Activated naive CD4-positive, alpha-beta T cell treated with anti-CD3 and anti-CD28 coated beads, Interleukin-2, amount 50 U/mL, for 24 hours (primary cell): ENCODE measurements at regions not wholly inside any gene's neighbourhood (a gene's known extent, or its start where the extent isn't known, plus 50 kb on each side); places are given as distances from the start of the nearest gene placed in this dataset.

ENCODE experiments used
- H3K27ac Mint-ChIP-seq: one replicate; pipeline ENCODE4 v1.8.0; 2021; ENCODE audit warnings: mild to moderate bottlenecking, mixed read lengths
- H3K27me3 Mint-ChIP-seq: one replicate; pipeline ENCODE4 v1.8.0; 2021; ENCODE audit warnings: mixed read lengths
- H3K36me3 Mint-ChIP-seq: one replicate; pipeline ENCODE4 v1.8.0; 2021; ENCODE audit warnings: mixed read lengths
- H3K4me1 Mint-ChIP-seq: one replicate; pipeline ENCODE4 v1.8.0; 2021; ENCODE audit warnings: mixed read lengths
- H3K4me3 Mint-ChIP-seq: one replicate; pipeline ENCODE4 v1.8.0; 2021; ENCODE audit warnings: mild to moderate bottlenecking, mixed read lengths
- H3K9me3 Mint-ChIP-seq: one replicate; pipeline ENCODE4 v1.8.0; 2021; ENCODE audit warnings: mixed read lengths

DNA sequence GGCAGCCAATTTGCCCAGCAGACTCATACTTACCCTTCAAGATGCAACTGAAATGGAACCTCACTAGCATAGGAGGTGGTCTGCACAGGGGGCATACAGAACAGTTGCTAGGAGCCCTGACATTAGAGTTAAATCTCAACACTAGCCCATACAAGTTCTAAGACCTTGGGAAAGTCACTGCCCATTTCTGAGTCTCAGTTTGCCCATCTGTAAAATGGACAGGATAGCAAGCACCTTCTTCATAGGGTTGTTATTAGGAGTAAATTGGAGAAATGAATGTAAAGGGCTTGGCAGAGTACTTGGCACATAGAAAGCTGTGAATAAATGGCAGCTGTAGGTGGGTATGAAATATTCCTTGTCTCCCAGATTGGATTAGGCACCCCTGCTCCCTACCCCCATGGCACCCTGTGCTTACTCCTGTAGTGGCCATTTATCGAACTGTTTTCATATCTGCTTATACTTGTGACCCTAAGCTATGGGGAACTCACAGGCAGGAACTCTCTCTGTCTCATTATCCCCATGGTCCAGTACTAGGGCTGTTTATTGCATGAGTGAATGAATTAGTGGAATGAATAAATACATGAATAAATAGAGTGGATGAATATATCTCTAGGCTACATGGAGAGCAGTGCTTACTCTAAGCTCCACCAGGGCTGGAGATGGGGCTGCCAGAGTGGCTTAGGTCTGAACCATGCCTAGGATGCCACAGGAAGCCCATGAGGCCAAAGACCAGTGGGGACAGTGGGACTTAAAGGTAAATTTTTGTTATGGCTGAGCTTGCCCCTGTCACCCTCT lies 152.6 kb downstream of the PLPP3 start:
- Mint-ChIP-seq H3K9me3 (peaks cover 5% of the 10 kb centered on the region), H3K27me3 (peaks cover 4% of the 10 kb centered on the region), H3K4me1 (no peaks in the 10 kb centered on the region), H3K27ac (no peak overlapping the region), H3K36me3 (no peaks in the 10 kb centered on the region), H3K4me3 (no peak overlapping the region)

DNA sequence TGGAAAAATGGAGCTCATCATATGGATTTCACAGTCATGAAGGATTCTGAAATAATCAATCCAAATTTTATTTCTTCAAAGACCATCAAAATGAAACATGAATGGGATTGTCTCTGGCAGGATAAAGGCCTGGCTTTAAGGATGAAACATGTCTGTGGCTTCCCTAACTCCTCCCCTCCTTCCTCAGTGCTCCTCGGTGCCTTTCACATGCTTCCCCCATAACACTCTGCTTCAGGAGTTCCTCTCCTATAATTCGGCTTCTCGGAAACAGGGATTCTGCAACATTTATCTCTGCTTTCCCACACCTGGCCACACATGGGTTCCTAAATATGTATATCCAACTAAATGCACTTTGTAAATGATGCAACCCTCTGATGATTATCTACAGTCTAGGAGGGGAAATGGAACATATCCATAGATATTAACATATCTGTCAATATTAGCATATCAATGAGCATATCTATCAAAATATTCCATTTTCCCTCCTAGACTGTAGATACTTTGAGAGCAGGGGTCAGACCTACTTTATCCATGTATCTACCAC lies 153.8 kb downstream of the PLPP3 start:
- H3K36me3 Mint-ChIP-seq = no peaks in the 10 kb centered on the region
- H3K27ac Mint-ChIP-seq = no peak overlapping the region
- H3K9me3 Mint-ChIP-seq = peaks cover 5% of the 10 kb centered on the region
- H3K27me3 Mint-ChIP-seq = peaks cover 4% of the 10 kb centered on the region
- no peak overlapping the region for H3K4me3 Mint-ChIP-seq
- no peaks in the 10 kb centered on the region for H3K4me1 Mint-ChIP-seq

DNA sequence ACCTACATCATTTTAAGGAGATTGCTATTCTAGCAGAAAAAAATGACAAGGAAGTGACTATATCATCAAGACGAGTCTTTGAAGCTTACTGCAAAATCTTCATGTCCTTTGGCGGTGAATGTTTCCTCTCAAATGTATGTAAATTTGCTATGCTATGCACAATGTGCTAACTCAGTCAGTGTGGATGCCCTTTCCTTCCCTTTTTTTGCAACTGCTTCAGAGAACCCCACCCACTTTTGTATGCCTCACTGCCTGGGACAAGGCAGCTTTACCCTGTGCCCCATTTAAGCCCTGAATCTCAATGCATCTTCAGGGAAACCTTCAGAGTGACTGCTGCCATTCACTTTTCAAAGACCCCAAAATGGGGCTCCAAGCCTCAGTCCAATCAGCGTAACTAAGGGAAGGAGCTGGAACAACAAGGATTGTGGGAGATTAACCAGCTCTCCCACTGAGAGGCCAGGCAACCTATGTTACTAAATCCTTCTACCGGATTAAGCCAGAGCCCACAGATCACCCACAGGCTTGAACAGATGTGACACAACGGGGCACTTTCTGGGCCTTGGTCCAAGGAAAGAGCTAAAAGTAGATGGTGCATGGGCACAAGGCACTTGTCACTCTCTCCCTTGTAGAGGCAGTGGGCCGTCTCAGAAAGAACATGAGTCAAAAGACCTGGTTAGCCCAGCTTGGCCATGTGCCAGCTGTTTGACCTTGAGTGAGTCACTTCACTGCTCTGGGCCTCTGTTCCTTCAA lies 154.4 kb downstream of the PLPP3 start:
- Mint-ChIP-seq H3K9me3 (peaks cover 5% of the 10 kb centered on the region), H3K27ac (no peak overlapping the region), H3K36me3 (no peaks in the 10 kb centered on the region), H3K4me3 (no peak overlapping the region), H3K27me3 (peaks cover 4% of the 10 kb centered on the region), H3K4me1 (no peaks in the 10 kb centered on the region)

DNA sequence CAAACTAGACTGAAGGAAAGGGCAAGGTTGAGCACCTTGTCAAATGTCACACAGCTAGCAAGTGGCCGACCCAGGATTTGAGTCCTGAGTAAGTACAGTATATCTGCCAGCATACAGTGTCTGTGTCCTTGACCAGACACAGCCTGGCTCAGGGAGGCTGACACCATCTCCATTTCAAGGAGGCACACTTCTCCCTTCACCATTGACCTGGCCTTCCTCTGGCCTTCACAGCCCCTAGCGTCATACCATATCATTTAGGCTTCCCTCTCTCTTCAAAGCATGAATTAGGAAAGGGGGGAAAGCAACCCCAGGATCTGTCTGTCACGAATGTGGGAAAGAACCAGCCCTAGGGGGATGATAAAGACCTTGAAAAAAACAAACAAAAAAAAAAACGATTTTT lies 155.6 kb downstream of the PLPP3 start:
- H3K36me3 Mint-ChIP-seq = no peaks in the 10 kb centered on the region
- peaks cover 4% of the 10 kb centered on the region for H3K27me3 Mint-ChIP-seq
- peaks cover 5% of the 10 kb centered on the region for H3K9me3 Mint-ChIP-seq
- no peaks in the 10 kb centered on the region for H3K4me1 Mint-ChIP-seq
- no peak overlapping the region for H3K27ac Mint-ChIP-seq
- H3K4me3 Mint-ChIP-seq = no peak overlapping the region

DNA sequence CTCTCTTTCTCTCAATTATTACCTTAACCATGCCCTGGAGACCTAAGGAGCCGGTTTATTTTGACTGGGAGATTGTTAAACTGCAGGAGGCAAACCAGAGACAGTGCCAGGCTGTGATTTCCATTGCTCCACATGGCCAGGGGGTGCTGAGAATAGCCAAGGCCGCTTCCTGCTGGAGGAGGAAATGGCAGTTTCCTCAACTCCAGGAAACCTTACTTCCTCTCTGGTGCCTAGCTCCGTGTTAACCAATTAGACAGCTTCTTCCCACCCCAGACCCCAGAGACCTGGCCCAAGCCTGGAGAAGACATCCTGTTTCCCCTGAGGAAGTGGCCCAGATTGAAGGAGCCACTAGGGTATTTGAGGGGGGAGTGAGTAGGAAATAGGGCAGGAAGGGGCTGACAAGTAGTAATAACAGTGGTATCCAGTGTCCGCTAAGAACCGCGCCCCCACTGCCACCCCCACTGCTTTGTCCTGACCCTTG lies 161.2 kb downstream of the PLPP3 start:
- Mint-ChIP-seq H3K36me3 (no peaks in the 10 kb centered on the region), H3K4me3 (no peak overlapping the region), H3K27me3 (peaks cover 1% of the 10 kb centered on the region), H3K9me3 (no peaks in the 10 kb centered on the region), H3K27ac (no peak overlapping the region), H3K4me1 (no peaks in the 10 kb centered on the region)

DNA sequence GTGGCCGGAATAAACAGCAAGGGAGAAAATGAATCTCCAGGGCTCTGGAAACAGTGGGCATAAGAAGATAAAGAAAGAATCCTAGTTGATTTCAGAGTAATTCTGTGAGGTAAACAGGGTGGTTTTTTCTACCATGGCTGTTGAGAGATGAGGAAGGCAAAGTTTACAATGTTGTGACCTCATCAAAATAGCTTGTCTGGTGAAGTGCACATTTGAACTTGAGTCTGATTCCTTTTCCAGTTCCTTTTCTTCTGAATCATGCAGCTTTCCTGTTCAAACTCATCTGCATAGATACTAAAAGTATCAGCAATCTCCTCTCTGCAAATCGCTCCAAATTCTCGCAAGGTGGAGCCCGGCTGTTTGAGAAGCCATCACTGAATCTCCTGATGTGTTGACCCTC lies 161.7 kb downstream of the PLPP3 start:
- Mint-ChIP-seq H3K27ac (no peak overlapping the region), H3K36me3 (no peaks in the 10 kb centered on the region), H3K9me3 (no peaks in the 10 kb centered on the region), H3K4me1 (no peaks in the 10 kb centered on the region), H3K27me3 (peaks cover 1% of the 10 kb centered on the region), H3K4me3 (no peak overlapping the region)

DNA sequence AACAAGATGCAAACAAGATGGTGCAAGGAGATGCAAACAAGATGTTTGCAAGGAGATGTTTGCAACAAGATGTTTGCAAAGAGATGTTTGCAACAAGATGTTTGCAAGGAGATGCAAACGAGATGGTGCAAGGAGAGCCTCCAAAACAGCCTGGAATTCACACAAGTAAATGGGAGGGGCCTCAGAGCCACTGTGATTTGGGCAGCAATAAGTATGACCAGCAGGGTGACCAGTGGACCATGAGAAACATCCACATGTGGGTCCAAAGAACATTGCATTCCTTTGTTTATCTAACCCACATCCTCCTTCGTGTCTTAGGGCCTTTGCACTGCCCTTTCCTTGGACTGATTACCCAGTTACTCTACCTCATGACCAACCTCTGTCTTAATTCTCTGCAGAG lies 162.9 kb downstream of the PLPP3 start:
- H3K9me3 Mint-ChIP-seq = no peaks in the 10 kb centered on the region
- no peaks in the 10 kb centered on the region for H3K36me3 Mint-ChIP-seq
- peaks cover 1% of the 10 kb centered on the region for H3K27me3 Mint-ChIP-seq
- no peaks in the 10 kb centered on the region for H3K4me1 Mint-ChIP-seq
- H3K27ac Mint-ChIP-seq = no peak overlapping the region
- H3K4me3 Mint-ChIP-seq = no peak overlapping the region

DNA sequence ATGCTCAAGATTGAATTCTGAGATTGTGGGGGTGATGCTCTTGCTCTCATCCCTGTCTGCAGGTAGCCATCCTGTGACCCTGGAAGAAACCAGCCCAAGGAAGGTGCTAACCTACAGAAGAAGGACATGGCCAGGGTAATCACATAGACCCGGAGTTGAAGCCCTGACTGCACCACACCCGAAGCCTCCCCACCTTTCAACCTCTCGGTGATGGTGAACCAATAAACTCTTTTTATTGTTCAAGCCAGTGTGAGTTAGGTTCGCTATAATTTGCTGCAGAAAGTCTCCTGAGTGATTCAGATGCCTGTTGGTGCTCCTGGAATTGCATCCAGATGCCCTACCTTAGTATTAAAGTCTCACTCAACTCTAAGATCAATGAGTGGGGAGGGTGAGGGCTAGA lies 163.6 kb downstream of the PLPP3 start:
- Mint-ChIP-seq H3K36me3 (no peaks in the 10 kb centered on the region), H3K9me3 (no peaks in the 10 kb centered on the region), H3K27ac (no peak overlapping the region), H3K4me1 (no peaks in the 10 kb centered on the region), H3K4me3 (no peak overlapping the region), H3K27me3 (peaks cover 1% of the 10 kb centered on the region)

DNA sequence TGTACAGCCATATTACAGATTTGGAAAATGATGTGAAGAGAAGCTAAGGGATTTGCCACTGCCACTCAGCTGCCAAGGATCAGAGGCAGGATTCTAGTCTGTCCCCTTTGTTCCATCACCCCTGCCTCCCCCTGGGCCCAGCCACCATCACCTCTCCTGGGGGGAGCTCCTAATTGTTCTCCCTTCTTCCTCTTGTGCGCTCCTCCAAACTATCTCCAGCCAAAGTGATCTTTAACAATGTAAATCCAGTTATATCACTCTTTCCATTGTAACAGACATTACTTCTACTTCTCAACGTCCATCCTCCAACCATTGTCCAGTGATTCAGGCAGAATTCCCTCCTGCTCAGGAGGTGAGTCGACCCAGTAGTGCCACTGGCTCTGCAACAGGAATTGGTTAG lies 164.1 kb downstream of the PLPP3 start:
- H3K9me3 Mint-ChIP-seq = no peaks in the 10 kb centered on the region
- H3K27me3 Mint-ChIP-seq = peaks cover 1% of the 10 kb centered on the region
- H3K36me3 Mint-ChIP-seq = no peaks in the 10 kb centered on the region
- no peaks in the 10 kb centered on the region for H3K4me1 Mint-ChIP-seq
- H3K4me3 Mint-ChIP-seq = no peak overlapping the region
- H3K27ac Mint-ChIP-seq = no peak overlapping the region

DNA sequence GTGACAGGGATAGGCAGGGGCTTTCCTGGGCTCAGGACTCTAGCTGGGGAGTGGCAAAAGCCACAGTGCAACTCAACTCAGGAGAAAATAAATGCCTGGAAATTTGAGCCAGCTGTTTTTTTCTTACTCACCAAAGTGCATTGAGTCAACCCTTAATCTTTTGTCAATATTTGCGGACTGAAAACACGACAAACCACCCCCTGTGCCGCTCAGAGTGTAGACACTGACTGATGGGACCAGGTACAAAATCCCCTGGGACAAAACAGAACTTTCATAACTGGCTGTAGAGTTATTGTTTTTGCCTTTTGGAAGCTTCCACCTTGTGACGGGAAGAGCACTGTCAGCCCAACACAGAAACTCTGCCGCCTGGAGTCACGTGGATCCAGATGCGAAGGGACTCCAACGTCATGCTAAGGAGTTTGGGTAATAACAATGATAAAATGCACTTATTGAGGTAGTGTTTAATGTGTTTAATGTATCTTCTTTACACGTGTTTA lies 164.6 kb downstream of the PLPP3 start:
- Mint-ChIP-seq H3K4me3 (no peak overlapping the region), H3K27me3 (peaks cover 1% of the 10 kb centered on the region), H3K9me3 (no peaks in the 10 kb centered on the region), H3K4me1 (no peaks in the 10 kb centered on the region), H3K36me3 (no peaks in the 10 kb centered on the region), H3K27ac (no peak overlapping the region)

DNA sequence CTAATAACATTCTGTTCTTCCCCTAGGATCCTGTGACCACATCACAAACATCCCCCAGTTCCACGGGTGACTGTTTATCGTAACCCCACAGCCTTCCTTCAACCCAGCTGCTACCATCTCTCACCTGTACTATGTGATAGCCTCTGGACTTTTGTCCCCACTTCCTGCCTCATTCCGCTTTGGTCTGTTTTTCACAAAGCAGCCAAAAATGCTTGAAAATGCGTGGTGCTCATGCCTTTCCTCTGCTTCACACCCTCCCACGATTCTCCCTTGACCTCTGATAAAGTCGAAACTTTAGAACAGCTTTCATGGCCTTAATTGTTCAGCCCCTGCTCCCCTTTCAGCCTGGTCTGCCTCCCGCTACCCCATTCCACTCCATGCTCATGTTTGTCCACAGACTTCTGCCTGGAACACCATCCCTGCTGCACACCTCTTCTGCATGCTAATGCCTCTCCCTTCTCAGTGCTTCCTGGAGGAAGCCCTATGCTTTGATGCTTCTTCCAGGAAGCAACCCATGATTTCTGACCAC lies 165.6 kb downstream of the PLPP3 start:
- Mint-ChIP-seq H3K9me3 (no peaks in the 10 kb centered on the region), H3K36me3 (no peaks in the 10 kb centered on the region), H3K4me3 (no peak overlapping the region)

DNA sequence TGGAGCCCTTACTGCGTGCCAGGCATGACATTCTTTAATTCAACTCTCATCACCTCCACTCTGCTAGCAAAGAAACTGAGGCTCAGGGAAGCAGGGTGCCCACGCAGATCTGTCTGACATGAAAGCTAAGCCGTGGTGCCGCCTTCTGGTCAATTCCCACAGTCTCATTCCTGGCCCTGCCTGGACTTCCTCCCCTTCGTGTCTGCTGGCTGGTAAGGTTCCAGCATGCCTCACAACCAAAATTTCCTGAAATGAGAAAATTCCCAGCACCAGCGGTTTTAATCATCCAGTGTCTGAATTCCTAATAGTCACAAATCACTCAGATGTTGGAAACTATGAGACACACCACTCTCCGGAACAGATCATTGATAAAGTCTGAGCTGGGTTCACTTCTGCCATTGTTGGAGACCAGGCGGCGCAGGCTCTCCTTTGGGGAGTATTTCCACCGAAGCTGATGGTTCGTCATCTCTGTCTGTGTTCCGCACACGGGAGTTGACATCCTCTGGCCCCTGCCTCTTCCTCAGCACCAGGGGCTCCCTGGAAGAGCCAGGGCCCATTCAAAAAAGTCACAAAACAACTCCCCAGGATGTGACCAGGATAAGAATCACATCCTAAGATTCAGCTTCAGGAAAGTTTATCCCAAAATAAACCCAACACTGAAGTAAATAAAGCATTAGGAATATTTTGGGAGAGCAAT lies 167.7 kb downstream of the PLPP3 start:
- Mint-ChIP-seq H3K4me3 (no peak overlapping the region), H3K27me3 (no peaks in the 10 kb centered on the region), H3K36me3 (no peaks in the 10 kb centered on the region), H3K9me3 (no peaks in the 10 kb centered on the region), H3K27ac (no peak overlapping the region), H3K4me1 (no peaks in the 10 kb centered on the region)

More for the DNA sequence above, 165.6 kb downstream of the PLPP3 start:
- Mint-ChIP-seq H3K27me3 (peaks cover 1% of the 10 kb centered on the region), H3K27ac (no peak overlapping the region), H3K4me1 (no peaks in the 10 kb centered on the region)

DNA sequence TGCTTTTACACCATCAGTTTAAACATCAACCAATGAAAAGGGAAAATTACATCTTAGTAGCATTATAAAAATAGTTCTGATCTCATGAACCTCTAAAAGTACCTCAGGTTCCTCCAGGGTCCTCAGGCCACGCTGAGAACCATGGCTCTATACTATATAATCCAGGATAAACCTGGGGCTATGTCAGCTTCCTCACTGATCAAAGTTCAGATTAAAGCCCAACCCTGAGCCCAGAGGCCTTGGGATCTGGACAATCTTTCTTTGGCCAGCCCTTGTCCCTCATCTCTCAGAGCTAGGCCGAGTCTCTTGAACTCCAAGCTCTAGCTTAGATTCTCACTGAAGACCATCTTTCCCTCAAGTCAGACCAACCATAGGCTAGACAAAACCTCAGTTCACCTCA lies 168.3 kb downstream of the PLPP3 start:
- no peak overlapping the region for H3K4me3 Mint-ChIP-seq
- H3K4me1 Mint-ChIP-seq = no peaks in the 10 kb centered on the region
- no peaks in the 10 kb centered on the region for H3K9me3 Mint-ChIP-seq
- no peaks in the 10 kb centered on the region for H3K27me3 Mint-ChIP-seq
- H3K36me3 Mint-ChIP-seq = no peaks in the 10 kb centered on the region
- H3K27ac Mint-ChIP-seq = no peak overlapping the region

DNA sequence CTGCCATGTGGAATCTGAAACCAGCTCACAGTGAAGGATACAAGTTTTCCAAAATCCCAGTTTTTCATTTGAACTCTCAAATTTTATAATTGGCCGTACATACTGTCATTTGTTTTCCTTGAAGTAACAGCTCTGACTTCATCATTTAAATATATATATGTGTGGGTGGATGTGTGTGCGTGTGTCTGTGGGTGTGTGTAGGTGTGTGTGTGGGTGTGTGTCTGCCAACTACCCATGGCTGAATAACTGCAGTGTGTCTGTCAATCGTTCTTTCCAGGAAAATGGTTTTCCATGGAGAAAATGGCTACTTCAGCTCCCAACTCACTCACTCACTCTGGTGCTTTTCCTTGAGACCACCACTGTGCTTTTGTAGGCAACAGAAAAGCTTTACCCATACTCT lies 169.0 kb downstream of the PLPP3 start:
- Mint-ChIP-seq H3K36me3 (no peaks in the 10 kb centered on the region), H3K4me3 (no peak overlapping the region), H3K4me1 (no peaks in the 10 kb centered on the region), H3K27me3 (no peaks in the 10 kb centered on the region), H3K9me3 (no peaks in the 10 kb centered on the region), H3K27ac (no peak overlapping the region)

DNA sequence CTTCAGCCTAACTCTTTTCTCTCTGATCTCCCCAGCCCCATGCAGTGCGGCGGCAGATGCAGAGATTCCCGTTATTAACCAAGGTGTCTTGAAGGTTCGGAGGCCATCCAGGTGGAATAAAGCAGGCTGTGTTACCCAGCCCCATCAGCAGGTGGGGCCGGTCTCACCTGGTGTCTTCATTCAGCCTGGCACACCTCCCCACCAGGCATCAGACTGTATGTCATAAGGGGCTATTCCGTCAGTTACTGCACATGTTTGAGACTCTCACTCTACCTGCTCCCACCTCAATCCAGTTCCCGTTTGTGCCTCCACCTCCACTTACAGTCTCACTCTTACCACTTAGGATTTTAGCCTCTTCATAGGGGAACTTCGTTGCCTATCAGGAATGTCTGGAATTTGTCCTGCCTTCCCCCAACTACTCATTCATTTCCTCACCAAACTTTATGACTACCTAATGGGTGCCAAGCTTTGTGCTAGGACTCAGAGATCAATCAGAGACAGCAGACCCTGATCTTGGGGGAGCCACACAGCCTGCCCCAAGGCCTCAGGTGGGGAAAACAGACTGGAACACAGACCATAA lies 170.2 kb downstream of the PLPP3 start:
- Mint-ChIP-seq H3K27me3 (no peaks in the 10 kb centered on the region), H3K27ac (no peak overlapping the region), H3K36me3 (no peaks in the 10 kb centered on the region), H3K4me3 (no peak overlapping the region), H3K9me3 (no peaks in the 10 kb centered on the region), H3K4me1 (no peaks in the 10 kb centered on the region)
